SK-N-SH treated with all-trans-retinoic acid at 6 μM for 48 hours (cell line): ENCODE measurements at regions not wholly inside any gene's neighbourhood (a gene's known extent, or its start where the extent isn't known, plus 50 kb on each side); places are given as distances from the start of the nearest gene placed in this dataset.
"Not testable (repeated sequence)": the region's sequence is repeated elsewhere in the genome, so short reads cannot be mapped to it uniquely, and the experiment has no call there.

Experiments
- ATAC-seq: fragments of 200-7000 bp; cut with Tn5 transposase; 3 replicates; pipeline ENCODE4 v1.9.1; 2020; ENCODE audit warnings: mild to moderate bottlenecking, moderate library complexity
- BACH2 ChIP-seq: fragments of 250-450 bp; sonication (Bioruptor Pico); IDR thresholded peaks from 2 replicates; pipeline ENCODE4 v1.9.0; 2021; ENCODE audit warnings: mild to moderate bottlenecking, borderline replicate concordance
- CREB5 ChIP-seq: fragments of 250-450 bp; sonication (Bioruptor Pico); IDR thresholded peaks from 2 replicates; pipeline ENCODE4 v1.5.1; 2020; ENCODE audit warnings: low read depth, mild to moderate bottlenecking, moderate library complexity
- CSDC2 ChIP-seq: fragments of 250-450 bp; sonication (Bioruptor Pico); IDR thresholded peaks from 2 replicates; pipeline ENCODE4 v1.5.0; 2020; ENCODE audit warnings: mild to moderate bottlenecking, moderate library complexity
- CSRNP3 ChIP-seq: fragments of 250-450 bp; sonication (Bioruptor Pico); IDR thresholded peaks from 2 replicates; pipeline ENCODE4 v1.5.1; 2021; ENCODE audit warnings: mild to moderate bottlenecking, moderate library complexity
- ESRRG ChIP-seq: fragments of 250-450 bp; sonication (Bioruptor Pico); IDR thresholded peaks from 2 replicates; pipeline ENCODE4 v1.6.1; 2021; ENCODE audit warnings: mild to moderate bottlenecking
- GLIS3 ChIP-seq: fragments of 250-450 bp; sonication (Bioruptor Pico); IDR thresholded peaks from 2 replicates; pipeline ENCODE4 v1.5.0; 2020; ENCODE audit warnings: mild to moderate bottlenecking, moderate library complexity
- ISL1 ChIP-seq: fragments of 250-450 bp; sonication (Bioruptor Pico); IDR thresholded peaks from 2 replicates; pipeline ENCODE4 v2.1.2; 2022; ENCODE audit warnings: mild to moderate bottlenecking, moderate library complexity
- OSR1 ChIP-seq: fragments of 250-450 bp; sonication (Bioruptor Pico); IDR thresholded peaks from 2 replicates; pipeline ENCODE4 v1.8.0; 2022; ENCODE audit warnings: moderate library complexity, mild to moderate bottlenecking, inconsistent platforms
- PATZ1 ChIP-seq: fragments of 250-450 bp; sonication (Bioruptor Pico); IDR thresholded peaks from 2 replicates; pipeline ENCODE4 v1.8.0; 2020; ENCODE audit warnings: mild to moderate bottlenecking, moderate library complexity, borderline replicate concordance
- PPARA ChIP-seq: fragments of 250-450 bp; sonication (Bioruptor Pico); IDR thresholded peaks from 2 replicates; pipeline ENCODE4 v1.5.0; 2020; ENCODE audit warnings: mild to moderate bottlenecking, borderline replicate concordance
- SNAI2 ChIP-seq: fragments of 250-450 bp; sonication (Bioruptor Pico); IDR thresholded peaks from 2 replicates; pipeline ENCODE4 v1.5.0; 2020; ENCODE audit warnings: mild to moderate bottlenecking, moderate library complexity
- TCF4 ChIP-seq: fragments of 250-450 bp; sonication (Bioruptor Pico); IDR thresholded peaks from 2 replicates; pipeline ENCODE4 v1.8.0; 2021; ENCODE audit warnings: mild to moderate bottlenecking, moderate library complexity, borderline replicate concordance
- TSHZ2 ChIP-seq: fragments of 250-450 bp; sonication (Bioruptor Pico); IDR thresholded peaks from 2 replicates; pipeline ENCODE4 v1.5.0; 2020; ENCODE audit warnings: mild to moderate bottlenecking, moderate library complexity
- ZC3H10 ChIP-seq: fragments of 250-450 bp; sonication (Bioruptor Pico); IDR thresholded peaks from 2 replicates; pipeline ENCODE4 v1.5.1; 2021; ENCODE audit warnings: mild to moderate bottlenecking, moderate library complexity
- ZFP3 ChIP-seq: fragments of 250-450 bp; sonication (Bioruptor Pico); IDR thresholded peaks from 2 replicates; pipeline ENCODE4 v1.5.0; 2020; ENCODE audit warnings: mild to moderate bottlenecking, moderate library complexity
- ZFP30 ChIP-seq: fragments of 450-650 bp; formaldehyde crosslinking; IDR thresholded peaks from 2 replicates; pipeline ENCODE4 v1.5.0; 2022; ENCODE audit warnings: mild to moderate bottlenecking, moderate library complexity
- ZNF565 ChIP-seq: fragments of 450-650 bp; formaldehyde crosslinking; conservative IDR thresholded peaks from 2 replicates; pipeline ENCODE4 v1.5.0; 2020; ENCODE audit warnings: low read depth, mild to moderate bottlenecking, moderate library complexity
- ZNF70 ChIP-seq: fragments of 450-650 bp; formaldehyde crosslinking; IDR thresholded peaks from 2 replicates; pipeline ENCODE4 v1.5.0; 2020; ENCODE audit warnings: mild to moderate bottlenecking, moderate library complexity
- ZNF8 ChIP-seq: fragments of 450-650 bp; formaldehyde crosslinking; IDR thresholded peaks from 2 replicates; pipeline ENCODE4 v1.5.0; 2020; ENCODE audit warnings: mild to moderate bottlenecking, moderate library complexity
- TF ChIP-seq, protein P1 (sequence below): fragments of 250-450 bp; sonication (Bioruptor Pico); IDR thresholded peaks from 2 replicates; pipeline ENCODE4 v1.8.0; 2021; ENCODE audit warnings: low read depth, mild to moderate bottlenecking, moderate library complexity, borderline replicate concordance

DNA sequence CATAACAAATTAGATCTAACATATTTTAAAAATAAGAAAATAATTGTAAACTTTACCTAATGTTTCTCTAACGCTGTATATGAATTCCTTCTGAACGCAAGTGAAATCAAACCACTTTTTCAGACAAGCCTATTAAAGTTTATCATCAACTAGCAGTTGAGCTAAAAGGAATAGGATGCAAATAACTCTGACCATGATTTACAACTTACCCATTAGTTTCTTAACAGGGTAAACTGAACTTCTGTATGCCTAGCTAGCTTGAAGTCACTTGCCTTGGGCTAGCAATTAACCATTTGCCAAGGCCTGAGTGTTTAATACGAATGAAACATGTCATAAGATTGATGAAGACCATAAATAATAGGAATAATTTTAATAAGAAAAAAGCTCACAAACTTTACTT lies 762.7 kb upstream of the ARRDC3 start:
- TF ChIP-seq ISL1 (CRISPR knock-in tag): no peak
- no peak for TF ChIP-seq ZFP30 (CRISPR knock-in tag)
- TF ChIP-seq ZNF565 (CRISPR knock-in tag): no peak
- TF ChIP-seq BACH2: no peak
- no peak for TF ChIP-seq SNAI2 (CRISPR knock-in tag)
- TF ChIP-seq ZNF70: no peak
- no peak for TF ChIP-seq ESRRG (CRISPR knock-in tag)
- TF ChIP-seq TSHZ2 (CRISPR knock-in tag): no peak
- ATAC-seq: no peak

DNA sequence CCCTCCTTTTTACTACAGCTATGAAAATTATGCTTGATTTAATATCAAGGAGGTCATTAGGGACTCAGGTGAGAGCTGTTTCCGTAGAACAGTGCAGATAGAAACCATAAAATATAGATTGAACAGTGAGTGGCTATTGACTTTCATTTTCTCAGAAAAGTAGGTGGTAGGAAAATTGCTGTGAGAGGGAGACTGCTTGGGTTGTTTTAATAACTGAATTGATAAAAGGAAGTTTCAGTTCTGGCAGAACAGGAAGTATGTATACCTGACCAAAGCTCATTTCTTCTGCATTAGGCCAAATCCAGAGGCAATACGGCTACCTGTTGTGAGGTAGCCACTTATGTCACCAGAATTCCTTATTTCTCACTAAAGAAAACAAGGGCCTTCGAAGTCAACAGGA lies 761.7 kb upstream of the ARRDC3 start:
- no peak for ATAC-seq
- no peak for TF ChIP-seq CSDC2
- TF ChIP-seq ISL1 (CRISPR knock-in tag): no peak
- TF ChIP-seq, protein P1, sequence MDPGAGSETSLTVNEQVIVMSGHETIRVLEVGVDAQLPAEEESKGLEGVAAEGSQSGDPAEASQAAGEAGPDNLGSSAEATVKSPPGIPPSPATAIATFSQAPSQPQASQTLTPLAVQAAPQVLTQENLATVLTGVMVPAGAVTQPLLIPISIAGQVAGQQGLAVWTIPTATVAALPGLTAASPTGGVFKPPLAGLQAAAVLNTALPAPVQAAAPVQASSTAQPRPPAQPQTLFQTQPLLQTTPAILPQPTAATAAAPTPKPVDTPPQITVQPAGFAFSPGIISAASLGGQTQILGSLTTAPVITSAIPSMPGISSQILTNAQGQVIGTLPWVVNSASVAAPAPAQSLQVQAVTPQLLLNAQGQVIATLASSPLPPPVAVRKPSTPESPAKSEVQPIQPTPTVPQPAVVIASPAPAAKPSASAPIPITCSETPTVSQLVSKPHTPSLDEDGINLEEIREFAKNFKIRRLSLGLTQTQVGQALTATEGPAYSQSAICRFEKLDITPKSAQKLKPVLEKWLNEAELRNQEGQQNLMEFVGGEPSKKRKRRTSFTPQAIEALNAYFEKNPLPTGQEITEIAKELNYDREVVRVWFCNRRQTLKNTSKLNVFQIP (CRISPR knock-in tag): no peak
- TF ChIP-seq ZFP3 (CRISPR knock-in tag): no peak
- no peak for TF ChIP-seq PPARA (CRISPR knock-in tag)
- TF ChIP-seq ZFP30 (CRISPR knock-in tag): no peak
- no peak for TF ChIP-seq ZNF70
- TF ChIP-seq TSHZ2 (CRISPR knock-in tag): no peak
- no peak for TF ChIP-seq CSRNP3 (CRISPR knock-in tag)
- no peak for TF ChIP-seq GLIS3 (CRISPR knock-in tag)
- TF ChIP-seq OSR1: no peak
- TF ChIP-seq ZNF8 (CRISPR knock-in tag): no peak
- no peak for TF ChIP-seq CREB5 (CRISPR knock-in tag)
- TF ChIP-seq TCF4 (CRISPR knock-in tag): no peak
- no peak for TF ChIP-seq ZC3H10 (CRISPR knock-in tag)
- no peak for TF ChIP-seq SNAI2 (CRISPR knock-in tag)
- TF ChIP-seq ESRRG (CRISPR knock-in tag): no peak

- not testable (repeated sequence) for ATAC-seq
Observed at GRCh38 chr5:92132294-92132908, 749.3 kb upstream of the ARRDC3 start.

- no peak for ATAC-seq
- TF ChIP-seq ZFP3 (CRISPR knock-in tag) (no peak), TSHZ2 (CRISPR knock-in tag) (no peak), PATZ1 (CRISPR knock-in tag) (no peak), GLIS3 (CRISPR knock-in tag) (no peak), ZFP30 (CRISPR knock-in tag) (no peak), CSDC2 (no peak)
Observed at GRCh38 chr5:92126182-92126581, 743.1 kb upstream of the ARRDC3 start.
